Neural cell (in vitro differentiated cells): ENCODE measurements at regions not wholly inside any gene's neighbourhood (a gene's known extent, or its start where the extent isn't known, plus 50 kb on each side); places are given as distances from the start of the nearest gene placed in this dataset.

Experiments used
- H2AFZ ChIP-seq: fragments of 200-600, 300-800 bp; sonication (generic), shearing (Covaris generic); 2 replicates; pipeline ENCODE4 v1.6.0; 2014; ENCODE audit warnings: low read depth, mild to moderate bottlenecking, antibody characterized with exemption, low read length, moderate library complexity
- H3F3A ChIP-seq: fragments of 200-600 bp; shearing (Covaris generic); 2 replicates; pipeline ENCODE4 v1.6.1; 2016; ENCODE audit warnings: mild to moderate bottlenecking, moderate library complexity, mixed read lengths, antibody characterized with exemption, low read length; ENCODE audit not compliant: insufficient read depth, poor library complexity, severe bottlenecking
- H3K27ac ChIP-seq: fragments of 200-600, 300-800 bp; sonication (generic), shearing (Covaris generic); 2 replicates; pipeline ENCODE4 v1.5.1; 2014; ENCODE audit warnings: mild to moderate bottlenecking, low read length, moderate library complexity
- H3K27me3 ChIP-seq: fragments of 300-800, 200-600 bp; sonication (generic), shearing (Covaris generic); 2 replicates; pipeline ENCODE4 v1.6.0; 2014; ENCODE audit warnings: mild to moderate bottlenecking, low read depth, low read length, moderate library complexity; ENCODE audit not compliant: insufficient read depth
- H3K36me3 ChIP-seq: fragments of 300-800, 200-600 bp; sonication (generic), shearing (Covaris generic); 2 replicates; pipeline ENCODE4 v1.5.1; 2014; ENCODE audit warnings: mild to moderate bottlenecking, antibody characterized with exemption, low read length, moderate library complexity; ENCODE audit not compliant: insufficient read depth
- H3K4me2 ChIP-seq: fragments of 300-800, 200-600 bp; sonication (generic), shearing (Covaris generic); 2 replicates; pipeline ENCODE4 v1.6.0; 2014; ENCODE audit warnings: mild to moderate bottlenecking, low read length
- H3K4me3 ChIP-seq: fragments of 300-800, 200-600 bp; sonication (generic), shearing (Covaris generic); 2 replicates; pipeline ENCODE4 v1.5.1; 2014; ENCODE audit warnings: mild to moderate bottlenecking, low read length, moderate library complexity
- H3K79me2 ChIP-seq: fragments of 200-600 bp; shearing (Covaris generic); replicated peaks from 2 replicates; pipeline ENCODE4 v1.6.0; 2014; ENCODE audit warnings: mild to moderate bottlenecking, low read length, moderate library complexity; ENCODE audit not compliant: insufficient read depth
- H3K9ac ChIP-seq: fragments of 300-800, 200-600 bp; sonication (generic), shearing (Covaris generic); 2 replicates; pipeline ENCODE4 v1.6.1; 2016; ENCODE audit warnings: mild to moderate bottlenecking, low read length, mixed read lengths
- H3K9me2 ChIP-seq: fragments of 200-600 bp; shearing (Covaris generic); 2 replicates; pipeline ENCODE4 v1.6.1; 2016; ENCODE audit warnings: mild to moderate bottlenecking, low read length, mixed read lengths; ENCODE audit not compliant: insufficient read depth
- H3K9me3 ChIP-seq: fragments of 200-600, 300-800 bp; sonication (generic), shearing (Covaris generic); 2 replicates; pipeline ENCODE4 v1.6.1; 2016; ENCODE audit warnings: mild to moderate bottlenecking, mixed run types, low read length, moderate library complexity, mixed read lengths
- H4K20me1 ChIP-seq: fragments of 200-600 bp; shearing (Covaris generic); 2 replicates; pipeline ENCODE4 v1.6.1; 2016; ENCODE audit warnings: mild to moderate bottlenecking, mixed run types; ENCODE audit not compliant: insufficient read depth
- CTCF ChIP-seq: fragments of 450-650 bp; IDR thresholded peaks from 2 replicates; pipeline ENCODE4 v1.5.1; 2014; ENCODE audit warnings: antibody characterized with exemption, mild to moderate bottlenecking, moderate library complexity; ENCODE audit not compliant: poor library complexity, severe bottlenecking
- EP300 ChIP-seq: fragments of 450-650 bp; conservative IDR thresholded peaks from 2 replicates; pipeline ENCODE4 v1.6.1; 2014; ENCODE audit warnings: antibody characterized with exemption, mild to moderate bottlenecking, moderate library complexity; ENCODE audit not compliant: poor library complexity, severe bottlenecking
- EZH2 ChIP-seq: fragments of 200-600, 300-800 bp; shearing (Covaris generic), sonication (generic); IDR thresholded peaks from 2 replicates; pipeline ENCODE4 v1.6.1; 2014; ENCODE audit warnings: antibody characterized with exemption, low read length, borderline replicate concordance, mild to moderate bottlenecking; ENCODE audit not compliant: insufficient read depth, poor library complexity, severe bottlenecking
- MXI1 ChIP-seq: fragments of 450-650 bp; conservative IDR thresholded peaks from 2 replicates; pipeline ENCODE4 v1.6.1; 2014; ENCODE audit warnings: antibody characterized with exemption, mild to moderate bottlenecking; ENCODE audit not compliant: poor library complexity, severe bottlenecking
- POLR2AphosphoS5 ChIP-seq: IDR thresholded peaks from 2 replicates; pipeline ENCODE4 v1.6.1; 2012
- RAD21 ChIP-seq: fragments of 450-650 bp; conservative IDR thresholded peaks from 2 replicates; pipeline ENCODE4 v1.6.1; 2014; ENCODE audit warnings: antibody characterized with exemption, mild to moderate bottlenecking, moderate library complexity
- REST ChIP-seq: IDR thresholded peaks from 2 replicates; pipeline ENCODE4 v1.6.1; 2012; ENCODE audit warnings: borderline replicate concordance
- TAF1 ChIP-seq: IDR thresholded peaks from 2 replicates; pipeline ENCODE4 v1.6.1; 2012; ENCODE audit warnings: low read depth

GRCh38 chr11:69908511-69909220 is 89.5 kb upstream of the FGF3 start:
- Histone ChIP-seq H3K36me3 (no peaks in the 10 kb centered on the region), H3K9me2 (no peaks in the 10 kb centered on the region), H3K9me3 (no peaks in the 10 kb centered on the region), H3K27ac (no peak overlapping the region), H4K20me1 (no peaks in the 10 kb centered on the region), H3F3A (no peaks in the 10 kb centered on the region), H3K79me2 (no peaks in the 10 kb centered on the region), H3K4me2 (no peak overlapping the region), H3K9ac (no peak overlapping the region), H3K27me3 (no peaks in the 10 kb centered on the region), H3K4me3 (no peak overlapping the region), H2AFZ (no peak overlapping the region)
- TF ChIP-seq RAD21 = no peak
- no peak for TF ChIP-seq POLR2AphosphoS5
- TF ChIP-seq CTCF = no peak
- TF ChIP-seq TAF1 = no peak

GRCh38 chr11:69909561-69910518 is 90.6 kb upstream of the FGF3 start:
- H3K9ac ChIP-seq = no peak overlapping the region
- H3K27ac ChIP-seq = no peak overlapping the region
- H3K79me2 ChIP-seq = no peaks in the 10 kb centered on the region
- H3K9me2 ChIP-seq = no peaks in the 10 kb centered on the region
- no peaks in the 10 kb centered on the region for H3K9me3 ChIP-seq
- no peaks in the 10 kb centered on the region for H4K20me1 ChIP-seq
- H3F3A ChIP-seq = no peaks in the 10 kb centered on the region
- TF ChIP-seq MXI1 (no peak), CTCF (peak; percentile 18)
- no peak overlapping the region for H2AFZ ChIP-seq
- no peaks in the 10 kb centered on the region for H3K36me3 ChIP-seq
- no peak overlapping the region for H3K4me2 ChIP-seq
- H3K4me3 ChIP-seq = no peak overlapping the region
- H3K27me3 ChIP-seq = no peaks in the 10 kb centered on the region

- H3K9ac ChIP-seq = no peak overlapping the region
- no peaks in the 10 kb centered on the region for H3K27me3 ChIP-seq
- H3K4me2 ChIP-seq = no peak overlapping the region
- H3K9me3 ChIP-seq = no peaks in the 10 kb centered on the region
- no peak overlapping the region for H3K27ac ChIP-seq
- no peaks in the 10 kb centered on the region for H3F3A ChIP-seq
- H3K9me2 ChIP-seq = no peaks in the 10 kb centered on the region
- H2AFZ ChIP-seq = no peak overlapping the region
- H3K4me3 ChIP-seq = no peak overlapping the region
- no peaks in the 10 kb centered on the region for H4K20me1 ChIP-seq
- H3K79me2 ChIP-seq = no peaks in the 10 kb centered on the region
- no peaks in the 10 kb centered on the region for H3K36me3 ChIP-seq
- TF ChIP-seq EP300 (no peak), REST (no peak), TAF1 (no peak), RAD21 (no peak), CTCF (no peak), POLR2AphosphoS5 (no peak), EZH2 (no peak), MXI1 (no peak)
These were observed 91.5 kb upstream of the FGF3 start for GRCh38 chr11:69910519-69911309.
